Right kidney (tissue), 1 donor: ENCODE measurements at regions not wholly inside any gene's neighbourhood (a gene's known extent, or its start where the extent isn't known, plus 50 kb on each side); places are given as distances from the start of the nearest gene placed in this dataset.
A peak's percentile ranks its signal among the peaks of the same experiment; 100 is the strongest.

Experiments used
- DNase-seq: peaks from one replicate; pipeline ENCODE4 v3.0.0-alpha.2; 2016

DNA sequence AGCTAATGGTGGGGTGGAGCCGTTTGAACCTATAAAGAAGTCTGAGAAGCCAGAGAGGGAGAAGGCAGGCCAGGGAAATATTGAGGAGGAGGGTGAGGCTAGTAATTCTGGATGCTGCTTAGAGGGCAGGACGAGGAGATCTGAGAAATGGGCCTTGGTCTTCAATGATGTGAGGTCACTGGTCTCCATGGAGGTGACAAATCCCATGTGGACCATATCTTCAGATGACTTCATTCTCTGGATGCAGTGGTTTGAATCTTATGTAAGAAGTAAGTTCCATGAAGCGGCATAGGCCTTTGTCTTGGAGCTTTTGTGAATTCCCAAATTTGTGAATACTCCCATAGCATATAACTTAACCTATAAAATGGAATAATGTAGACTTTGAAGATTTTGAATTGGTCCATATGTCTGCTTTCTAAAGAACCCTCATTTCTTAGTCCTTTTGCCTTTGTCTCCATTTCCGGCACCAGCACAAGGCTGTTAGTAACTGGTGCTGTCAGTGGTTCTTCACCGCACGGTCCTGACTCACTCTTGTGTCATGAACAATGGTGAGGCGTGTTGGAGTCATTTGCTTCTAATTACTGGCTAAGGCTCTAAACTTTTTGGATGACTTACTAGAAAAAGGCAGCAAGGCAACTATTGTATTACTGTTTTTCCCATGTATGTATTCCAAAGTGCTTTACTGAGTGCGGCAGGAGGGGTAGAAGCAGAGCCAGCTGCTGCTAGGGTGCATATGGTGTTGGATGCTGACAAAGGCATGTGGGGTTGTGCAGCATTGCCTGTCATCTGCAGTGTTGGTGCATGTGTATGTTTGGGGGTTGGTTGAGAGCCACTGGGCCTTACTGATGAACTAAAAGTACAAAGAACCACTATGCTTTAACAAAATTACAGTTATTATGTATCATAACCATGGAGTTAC lies 279.3 kb upstream of the C2CD4B start:
- no peak for DNase-seq

DNA sequence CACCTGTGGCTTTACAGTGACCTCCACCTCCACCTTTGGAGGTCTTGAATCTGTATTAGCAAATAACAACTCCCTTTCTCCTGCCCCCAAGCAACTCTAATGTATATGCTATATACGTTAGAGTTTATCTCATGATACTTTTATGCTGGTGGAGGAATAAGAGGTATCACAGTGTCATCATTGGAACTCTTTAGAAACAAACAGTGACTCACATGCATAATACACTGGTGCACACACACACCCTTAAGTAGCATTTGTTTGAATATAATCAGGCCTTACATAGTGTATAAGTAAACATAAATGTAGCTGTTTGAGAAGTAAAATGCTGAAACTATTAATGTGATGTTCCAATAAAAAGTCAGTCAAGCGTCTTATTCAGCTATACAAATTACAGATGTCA lies 280.2 kb upstream of the C2CD4B start:
- no peak for DNase-seq

DNA sequence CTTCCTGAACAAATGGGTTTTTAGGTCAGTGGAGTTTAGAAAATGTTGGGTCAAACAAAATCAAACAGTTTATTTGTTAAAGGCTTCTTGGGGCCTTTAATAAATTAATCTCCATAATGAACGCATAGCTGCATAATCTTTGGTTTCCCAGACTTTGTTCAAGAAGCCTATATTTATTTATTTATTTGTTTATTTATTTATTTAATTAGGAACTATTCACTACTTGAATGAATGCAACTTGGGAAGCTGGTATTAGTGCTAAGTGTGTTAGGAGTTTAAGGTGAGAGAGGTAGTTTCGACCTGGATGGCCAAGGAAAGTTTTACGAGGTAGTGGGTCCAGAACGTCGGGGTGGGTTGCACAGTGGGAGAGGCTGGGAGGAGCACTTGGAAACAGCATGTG lies 281.9 kb upstream of the C2CD4B start:
- DNase-seq, result no peak

DNA sequence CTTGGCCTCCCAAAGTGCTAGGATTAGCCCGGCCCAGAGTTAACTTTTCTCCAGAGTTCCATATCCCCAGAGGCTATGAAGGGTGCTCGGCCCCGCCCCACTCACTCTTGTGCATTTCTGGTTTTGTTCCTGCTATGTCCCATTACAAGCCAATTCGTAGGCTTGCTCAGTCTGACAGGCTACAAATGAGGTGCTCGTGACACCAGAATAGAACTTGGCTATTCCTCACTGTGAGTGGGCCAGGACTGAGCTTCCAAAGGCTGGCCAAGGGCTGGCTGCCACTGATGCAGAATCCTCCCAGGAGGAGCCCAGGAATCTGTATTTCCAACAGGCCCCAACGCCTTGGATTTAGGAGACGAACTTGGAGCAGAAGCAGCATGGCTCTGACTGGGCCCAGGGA lies 282.7 kb upstream of the C2CD4B start:
- no peak for DNase-seq

DNA sequence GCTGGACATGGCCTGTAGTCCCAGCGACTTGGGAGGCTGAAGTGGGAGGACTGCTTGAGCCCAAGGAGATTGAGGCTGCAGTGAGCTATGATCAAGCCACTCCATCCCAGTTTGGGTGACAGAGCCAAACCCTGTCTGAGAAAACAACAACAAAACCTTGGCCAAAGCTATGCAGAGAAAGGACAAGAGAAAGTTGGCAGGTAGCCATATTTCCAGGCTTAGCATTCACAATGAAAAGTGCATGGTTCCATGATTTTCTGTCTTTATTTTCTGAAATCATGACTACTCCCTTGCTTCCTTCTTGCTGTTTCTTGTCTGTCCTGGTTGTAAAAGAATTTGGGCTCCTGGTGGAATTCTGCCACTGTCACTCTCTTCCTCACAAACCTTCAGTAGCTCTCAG lies 284.6 kb upstream of the C2CD4B start:
- DNase-seq, result no peak

DNA sequence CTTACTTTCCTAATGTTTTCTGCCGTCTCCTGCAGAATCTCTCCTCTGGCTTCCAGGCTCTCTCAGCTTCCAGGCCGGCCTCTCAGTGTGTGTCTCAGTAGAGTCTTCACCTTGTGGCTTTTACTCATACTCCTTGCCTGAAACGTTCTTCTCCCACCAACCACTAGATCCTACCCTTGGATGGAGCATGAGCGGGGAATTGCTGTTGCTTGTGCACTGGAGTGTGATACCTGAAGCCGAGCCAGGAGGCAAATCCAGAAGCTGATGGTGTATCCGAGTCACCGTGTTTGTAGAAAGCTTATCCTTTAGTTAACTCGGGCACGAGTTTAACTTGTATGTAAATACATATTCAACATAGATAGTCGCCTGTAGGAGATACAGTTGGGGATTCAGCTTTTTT lies 285.0 kb upstream of the C2CD4B start:
- DNase-seq, result no peak

DNA sequence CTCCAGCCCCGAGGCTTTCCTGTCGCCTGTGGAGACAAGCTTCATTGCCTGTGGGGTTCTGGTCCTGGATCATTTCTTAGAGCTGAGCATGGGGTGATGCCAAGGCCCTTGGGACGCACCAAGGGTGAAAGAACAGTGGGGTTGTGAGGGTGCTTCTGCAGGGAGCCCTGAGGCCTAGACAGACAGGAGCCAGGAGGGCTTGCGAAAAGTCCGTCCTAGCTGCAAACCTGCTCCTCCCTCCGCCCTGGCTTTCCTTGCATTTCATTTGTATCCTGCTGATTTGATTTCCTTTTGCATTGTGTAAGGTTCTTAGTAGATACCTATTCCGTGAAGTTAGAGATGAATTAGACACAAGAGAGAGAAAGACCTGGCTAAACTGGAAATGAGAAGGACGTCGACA lies 286.9 kb upstream of the C2CD4B start:
- DNase-seq, result no peak

DNA sequence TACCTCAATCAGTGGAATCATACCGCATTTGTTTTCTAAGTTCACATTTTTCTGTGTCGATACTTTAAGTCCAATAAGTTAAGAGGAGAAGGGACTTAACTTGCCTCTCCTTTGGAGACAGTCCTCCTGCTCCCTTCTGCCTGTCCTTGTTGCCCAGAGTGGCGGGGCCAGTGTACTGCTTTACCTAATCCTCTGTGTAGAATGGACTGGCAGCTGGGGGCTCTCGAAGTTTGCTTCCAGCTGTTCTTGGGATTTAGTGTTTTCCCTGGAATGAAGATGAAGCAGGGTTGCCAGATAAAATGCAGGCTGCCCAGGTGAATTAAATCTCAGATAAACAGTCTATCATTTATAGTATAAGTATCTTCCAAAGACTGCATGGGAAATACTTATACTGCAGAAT lies 287.6 kb upstream of the C2CD4B start:
- DNase-seq, result no peak

DNA sequence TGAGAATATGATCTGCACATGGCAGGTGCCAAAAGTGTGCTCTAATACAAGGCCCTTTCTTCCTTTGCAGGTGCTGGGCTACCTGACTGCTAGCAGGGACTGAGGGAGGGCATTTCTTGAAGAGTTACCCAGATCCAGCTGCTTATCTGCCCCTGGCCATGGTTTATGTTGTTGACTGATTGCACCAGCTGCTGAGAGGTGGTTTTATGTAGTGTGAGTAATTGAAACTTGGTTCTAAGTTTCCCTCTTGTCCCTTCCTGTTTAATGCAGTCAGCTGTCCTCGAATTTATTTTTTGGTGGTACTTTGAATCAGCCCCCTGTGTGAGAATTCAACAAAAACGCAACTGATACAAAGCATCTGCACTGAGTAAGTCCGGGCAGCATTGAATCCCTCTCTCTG lies 288.3 kb upstream of the C2CD4B start:
- DNase-seq, result no peak

DNA sequence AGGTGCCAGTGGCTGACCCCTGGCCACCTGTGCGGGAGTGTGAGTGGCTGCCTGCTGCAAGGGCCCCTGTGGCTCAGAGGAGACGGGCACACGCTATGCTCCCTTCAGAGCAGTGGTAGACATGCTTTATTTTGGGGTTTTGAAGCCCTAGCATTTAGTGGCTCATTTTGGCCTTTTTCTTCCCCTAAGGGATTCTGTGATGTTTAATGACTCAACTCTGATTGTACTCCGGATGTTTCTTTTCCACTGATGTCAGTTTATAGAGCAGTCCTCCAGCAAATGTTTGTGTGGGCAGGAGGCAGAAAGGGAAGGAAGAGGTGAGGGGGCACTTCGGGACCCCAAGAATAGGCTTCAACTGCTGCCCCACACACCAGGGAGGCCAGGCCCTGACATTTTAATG lies 288.9 kb upstream of the C2CD4B start:
- peak; percentile 18 for DNase-seq

DNA sequence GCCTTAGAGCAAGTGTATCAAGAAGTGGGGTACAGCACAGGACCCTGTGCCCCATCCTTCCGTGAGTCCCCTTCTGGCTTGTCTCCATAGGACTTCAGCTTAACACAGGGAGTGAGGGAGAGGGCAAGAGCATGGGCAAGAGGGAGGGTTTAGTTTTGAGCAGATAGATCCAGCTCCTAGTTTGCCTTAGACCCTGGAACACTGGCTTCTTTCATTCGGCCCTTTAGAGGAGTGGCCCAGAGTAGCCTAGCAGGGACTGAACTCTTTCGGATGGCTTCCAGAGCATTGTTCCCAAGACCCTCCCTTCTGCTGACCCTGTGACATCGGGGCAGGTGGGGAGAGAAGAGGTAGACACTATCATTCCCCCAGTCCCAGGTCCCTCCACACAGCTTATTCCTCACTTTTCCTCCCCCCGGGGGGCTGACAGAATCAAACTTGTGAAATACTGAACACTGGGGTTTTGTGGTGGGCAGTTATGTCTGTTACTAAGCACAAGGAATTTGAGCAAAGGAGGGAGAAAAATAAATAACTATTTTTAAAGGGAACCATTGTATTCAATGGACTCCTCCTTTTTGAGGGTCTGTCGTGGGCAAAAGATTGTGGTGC lies 289.6 kb upstream of the C2CD4B start:
- DNase-seq, result no peak

DNA sequence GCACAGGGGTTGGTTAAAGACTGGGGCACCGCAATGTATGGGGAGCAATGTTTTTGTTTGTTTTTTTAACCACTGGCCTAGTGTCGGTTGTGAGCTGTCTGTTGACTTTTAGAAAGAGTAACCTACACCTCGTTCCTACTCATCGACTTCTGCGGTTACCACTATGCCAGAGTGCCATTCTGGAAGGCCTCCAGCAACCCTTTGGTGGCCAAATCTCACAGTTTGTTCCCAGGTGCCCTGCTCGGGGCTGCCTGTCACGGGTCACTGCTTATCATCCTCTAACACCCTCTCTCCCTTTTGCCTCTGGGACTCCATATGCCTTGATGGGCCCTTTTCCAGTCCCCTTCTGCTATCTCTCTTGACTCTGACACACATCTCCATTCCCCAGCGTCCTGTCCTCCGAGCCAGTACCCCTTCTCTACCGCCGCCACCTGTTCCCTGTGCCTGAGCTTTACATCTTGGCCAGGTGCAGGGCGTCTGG lies 290.4 kb upstream of the C2CD4B start:
- no peak for DNase-seq

DNA sequence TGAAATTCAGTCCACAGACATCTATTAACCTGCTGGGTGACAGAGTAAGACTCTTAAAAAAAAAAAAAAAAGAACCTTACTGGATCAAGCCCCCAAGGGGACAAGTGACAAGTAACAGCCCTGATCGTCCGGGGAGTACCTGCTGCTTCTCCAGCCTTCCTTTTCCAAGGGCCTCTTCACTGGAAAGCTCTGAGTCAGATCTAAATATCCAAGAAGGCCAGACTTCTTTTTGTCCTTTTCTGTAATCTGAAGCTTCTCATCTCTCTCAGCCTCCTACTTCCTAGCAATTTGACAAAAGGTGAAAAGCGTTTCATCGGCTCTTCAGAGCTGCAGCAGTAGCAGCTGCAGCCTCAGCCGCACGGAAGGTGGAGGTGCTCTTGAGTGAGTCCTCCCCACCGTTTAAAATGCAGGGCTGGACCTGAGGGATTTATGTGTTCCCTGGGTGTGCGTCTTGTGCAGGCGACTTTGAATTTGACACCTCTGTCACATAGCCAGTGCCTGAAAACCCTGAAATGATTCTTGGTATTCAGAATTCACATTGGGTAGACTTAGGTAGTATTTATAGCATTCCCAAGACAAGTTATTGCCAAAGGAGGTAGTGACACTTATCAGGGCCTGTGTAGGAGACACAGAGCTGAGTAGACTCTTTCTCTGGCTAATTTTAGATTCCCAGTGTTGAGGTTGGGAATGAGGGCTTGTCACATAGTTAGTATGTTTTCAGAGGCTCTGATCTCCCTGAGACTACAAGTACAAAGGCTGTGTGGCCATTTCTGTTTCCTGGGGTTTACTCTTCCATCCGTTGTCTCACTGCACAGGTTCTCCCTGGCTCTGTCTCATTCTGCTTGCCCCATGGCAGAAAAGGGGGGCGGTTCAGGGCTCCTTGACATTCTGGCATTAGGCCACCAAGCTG lies 291.2 kb upstream of the C2CD4B start:
- no peak for DNase-seq

DNA sequence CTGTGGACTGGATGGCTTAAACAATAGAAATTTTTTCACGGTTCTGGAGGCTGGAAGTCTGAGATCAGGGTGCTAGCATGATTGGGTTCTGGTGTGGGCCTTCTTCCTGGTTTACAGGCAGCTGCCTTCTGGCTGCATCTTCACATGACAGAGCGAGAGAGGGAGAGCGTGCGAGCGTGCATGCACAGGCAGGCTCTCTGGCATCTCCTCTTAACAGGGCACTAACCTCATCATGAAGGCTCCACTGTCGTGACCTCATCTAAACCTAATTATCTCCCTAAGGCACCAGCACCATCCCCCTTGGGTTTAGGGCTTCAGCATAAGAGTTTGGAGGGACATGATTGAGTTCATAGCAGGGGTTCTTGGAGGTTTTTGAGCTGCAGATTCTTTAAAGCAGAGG lies 292.0 kb upstream of the C2CD4B start:
- no peak for DNase-seq

DNA sequence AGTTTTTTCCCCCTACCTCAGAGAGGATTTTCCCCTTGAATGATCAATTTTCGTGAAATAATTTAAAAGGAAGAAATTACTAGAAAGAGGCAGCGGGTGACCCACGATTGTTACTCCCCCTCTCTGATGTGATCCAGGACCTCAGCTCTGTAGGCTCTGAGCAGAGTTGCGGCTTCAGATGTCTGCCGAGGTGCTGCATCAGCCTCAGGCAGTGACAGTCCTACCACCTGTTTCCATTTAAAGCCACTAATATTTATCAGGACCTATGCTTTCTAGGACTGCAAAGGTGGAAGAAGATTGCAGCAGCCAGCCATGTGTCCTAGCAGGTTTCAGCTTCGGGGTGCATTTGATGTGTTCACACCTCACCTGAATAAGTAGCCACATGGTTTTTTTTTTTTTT lies 294.8 kb upstream of the C2CD4B start:
- no peak for DNase-seq

DNA sequence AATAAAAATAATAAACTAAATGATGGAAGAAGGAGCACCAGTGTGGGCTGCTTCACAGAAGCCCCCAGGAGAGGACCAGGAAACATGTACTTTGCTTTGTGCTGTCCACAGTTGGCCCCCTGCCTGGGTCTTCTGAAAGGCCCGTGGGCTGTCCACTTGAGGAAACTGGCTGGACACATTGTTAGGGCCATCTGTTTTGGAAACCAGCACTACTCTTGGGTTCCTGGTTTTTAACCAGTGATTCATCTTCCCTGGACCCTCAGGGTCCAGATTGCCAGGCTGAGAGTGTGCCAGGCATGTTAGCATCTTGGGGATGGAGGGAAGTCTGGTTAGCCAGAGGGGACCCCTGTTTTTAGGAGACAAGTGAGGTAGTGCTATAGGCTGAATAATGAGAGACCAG lies 297.2 kb upstream of the C2CD4B start:
- no peak for DNase-seq

DNA sequence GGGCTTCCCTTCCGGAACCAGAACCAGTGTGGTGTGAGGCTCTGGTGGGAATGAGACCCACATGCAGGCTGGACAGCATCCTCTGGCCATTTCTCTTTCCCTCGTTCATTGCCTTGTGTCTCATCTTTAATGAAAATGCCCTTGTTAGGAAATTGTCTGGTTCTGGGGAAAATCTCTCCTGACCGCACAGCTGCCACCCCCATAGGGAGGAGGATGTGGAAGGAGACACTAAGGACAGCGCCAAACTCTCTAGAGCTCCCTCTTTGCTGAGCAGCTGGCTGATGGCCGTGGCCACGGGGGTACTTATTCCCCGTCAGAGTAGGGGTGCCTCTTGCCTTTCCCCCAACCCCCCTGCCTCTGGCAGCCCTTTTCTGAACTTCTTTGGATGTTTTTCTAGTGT lies 297.6 kb upstream of the C2CD4B start:
- peak; percentile 15 for DNase-seq

DNA sequence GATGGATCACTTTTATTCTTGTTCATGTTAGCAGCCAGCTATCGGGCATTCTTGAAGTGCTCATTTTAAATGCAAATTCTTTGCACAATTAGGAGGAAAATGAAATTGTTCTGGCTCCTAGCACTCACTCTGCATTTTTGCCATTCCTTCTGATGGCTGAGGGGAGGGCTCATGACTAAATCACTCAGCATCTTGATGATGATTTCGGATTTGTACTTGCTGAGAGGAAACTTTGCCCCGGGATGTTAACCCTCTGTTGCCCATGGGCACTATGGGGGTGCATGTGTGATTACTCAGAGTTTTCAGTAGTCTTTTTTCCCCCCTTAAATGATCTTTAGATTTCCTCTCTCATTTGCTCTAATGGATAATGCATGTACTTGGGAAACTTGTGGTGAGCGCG lies 299.6 kb upstream of the C2CD4B start:
- no peak for DNase-seq

DNA sequence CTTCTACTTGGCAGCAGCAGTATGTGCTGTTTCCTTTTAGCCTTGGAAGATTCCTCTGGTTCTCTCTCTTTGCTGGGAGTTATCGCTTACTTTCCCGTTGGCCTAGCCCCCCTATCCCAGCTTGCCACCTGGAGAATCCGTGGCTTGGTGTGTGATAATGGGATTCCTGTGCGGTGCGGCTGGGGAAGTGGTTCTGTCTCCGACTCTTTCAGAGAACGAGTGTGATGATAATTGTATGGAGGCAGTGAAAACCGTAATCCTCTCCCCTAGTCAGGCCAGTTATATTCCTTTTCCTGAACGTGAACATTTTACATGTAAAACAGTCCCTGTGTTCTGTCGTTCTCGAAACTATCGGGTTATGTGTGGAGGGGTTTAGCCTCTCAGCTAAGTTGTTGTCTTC lies 300.1 kb upstream of the C2CD4B start:
- DNase-seq, result no peak

DNA sequence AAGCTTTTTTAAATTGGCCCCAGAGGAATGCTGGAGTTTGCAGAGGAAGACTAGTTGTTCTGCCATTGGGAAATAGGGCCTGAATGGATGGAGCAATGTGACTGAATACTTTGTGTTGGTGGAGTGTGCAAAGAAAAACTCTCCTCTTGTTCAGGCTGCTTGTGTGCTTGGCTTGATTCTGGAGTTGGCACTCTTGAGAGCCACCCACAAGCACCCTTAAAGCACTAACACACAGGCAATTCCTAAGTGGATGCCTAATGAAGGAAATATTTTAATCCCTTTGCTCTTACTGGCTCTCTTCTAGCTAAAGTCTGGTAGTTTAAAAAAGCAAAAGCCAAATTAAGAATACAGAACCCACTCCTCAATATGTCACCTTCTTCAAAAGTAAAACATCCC lies 304.4 kb upstream of the C2CD4B start:
- DNase-seq, result no peak

DNA sequence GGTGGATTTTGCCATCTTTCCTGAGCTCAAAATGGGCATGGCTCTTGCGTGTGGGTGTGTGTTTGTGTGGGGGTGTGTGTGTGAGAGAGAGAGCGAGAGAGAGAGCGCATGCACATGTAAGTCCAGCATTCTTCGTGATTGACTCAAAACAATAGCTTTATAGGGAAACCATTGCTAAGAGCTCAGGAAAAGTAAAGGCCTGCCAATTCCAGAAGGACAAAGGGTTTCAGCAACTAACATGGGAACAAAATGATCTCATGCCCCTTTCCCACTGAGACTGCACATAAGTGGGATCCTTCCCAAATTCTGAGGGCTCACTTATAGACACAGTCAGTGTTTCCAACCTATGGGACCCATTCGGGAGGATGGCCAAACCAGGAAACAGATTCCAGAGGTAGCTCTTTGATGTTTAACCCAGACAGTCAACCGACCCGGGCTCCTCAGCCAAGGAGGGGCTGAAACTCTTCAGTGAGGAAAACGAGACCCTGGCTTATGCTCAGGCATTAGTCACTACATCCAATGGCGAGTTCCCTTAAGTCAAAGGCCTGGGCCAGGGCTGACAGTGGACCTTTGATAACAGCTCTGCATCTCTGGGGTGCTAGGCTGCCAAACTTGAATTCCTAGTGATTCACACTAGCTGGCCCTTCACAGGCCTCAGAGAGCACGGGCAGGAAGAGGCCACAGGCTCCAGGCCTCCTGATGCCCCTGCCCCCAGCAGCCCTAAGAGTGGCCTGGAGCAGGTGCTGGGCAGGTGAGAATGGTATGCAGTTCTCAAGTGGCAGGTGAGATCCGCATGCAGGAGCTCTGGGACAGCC lies 305.0 kb upstream of the C2CD4B start:
- DNase-seq, result no peak
